ENCODE measurements at regions not wholly inside any gene's neighbourhood (a gene's known extent, or its start where the extent isn't known, plus 50 kb on each side); places are given as distances from the start of the nearest gene placed in this dataset.

GRCh38 chr18:73683409-73684238, 464.0 kb downstream of the FBXO15 start:
- POLR2A ChIA-PET (ENCODE audit: low non-redundant PET), result no interaction called here
- CTCF ChIA-PET, result no interaction called here
- Histone ChIP-seq H3K4me1 (ENCODE audit: insufficient read depth, low read length, poor library complexity, severe bottlenecking) (no peaks in the 10 kb centered on the region), H3K9me3 (ENCODE audit: low read depth, low read length, poor library complexity, severe bottlenecking) (no peaks in the 10 kb centered on the region), H3K27ac (ENCODE audit: low read depth, low read length, poor library complexity, severe bottlenecking) (no peak overlapping the region), H3K4me3 (ENCODE audit: low read depth, low read length, poor library complexity, severe bottlenecking) (no peak overlapping the region), H3K27me3 (replicated peaks; ENCODE audit: insufficient read depth, low read depth, low read length, poor library complexity) (no peaks in the 10 kb centered on the region), H3K36me3 (ENCODE audit: insufficient read depth, low read length, poor library complexity, severe bottlenecking) (no peaks in the 10 kb centered on the region)
- no TSS peak for BruUV-seq (replicated peaks)
- DNase-seq (ENCODE audit: low spot score), result no peak
- intact Hi-C loops (cut with micrococcal nuclease; ENCODE audit: unreplicated experiment), result no loop called here
- TF ChIP-seq, protein P1, sequence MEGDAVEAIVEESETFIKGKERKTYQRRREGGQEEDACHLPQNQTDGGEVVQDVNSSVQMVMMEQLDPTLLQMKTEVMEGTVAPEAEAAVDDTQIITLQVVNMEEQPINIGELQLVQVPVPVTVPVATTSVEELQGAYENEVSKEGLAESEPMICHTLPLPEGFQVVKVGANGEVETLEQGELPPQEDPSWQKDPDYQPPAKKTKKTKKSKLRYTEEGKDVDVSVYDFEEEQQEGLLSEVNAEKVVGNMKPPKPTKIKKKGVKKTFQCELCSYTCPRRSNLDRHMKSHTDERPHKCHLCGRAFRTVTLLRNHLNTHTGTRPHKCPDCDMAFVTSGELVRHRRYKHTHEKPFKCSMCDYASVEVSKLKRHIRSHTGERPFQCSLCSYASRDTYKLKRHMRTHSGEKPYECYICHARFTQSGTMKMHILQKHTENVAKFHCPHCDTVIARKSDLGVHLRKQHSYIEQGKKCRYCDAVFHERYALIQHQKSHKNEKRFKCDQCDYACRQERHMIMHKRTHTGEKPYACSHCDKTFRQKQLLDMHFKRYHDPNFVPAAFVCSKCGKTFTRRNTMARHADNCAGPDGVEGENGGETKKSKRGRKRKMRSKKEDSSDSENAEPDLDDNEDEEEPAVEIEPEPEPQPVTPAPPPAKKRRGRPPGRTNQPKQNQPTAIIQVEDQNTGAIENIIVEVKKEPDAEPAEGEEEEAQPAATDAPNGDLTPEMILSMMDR (conservative IDR thresholded peaks at IDR 0.05; ENCODE audit: low read depth, low read length), result no peak
- TF ChIP-seq EZH2 (IDR thresholded peaks at IDR 0.05; ENCODE audit: borderline replicate concordance, low read depth, low read length, poor library complexity, severe bottlenecking), result no peak

DNA sequence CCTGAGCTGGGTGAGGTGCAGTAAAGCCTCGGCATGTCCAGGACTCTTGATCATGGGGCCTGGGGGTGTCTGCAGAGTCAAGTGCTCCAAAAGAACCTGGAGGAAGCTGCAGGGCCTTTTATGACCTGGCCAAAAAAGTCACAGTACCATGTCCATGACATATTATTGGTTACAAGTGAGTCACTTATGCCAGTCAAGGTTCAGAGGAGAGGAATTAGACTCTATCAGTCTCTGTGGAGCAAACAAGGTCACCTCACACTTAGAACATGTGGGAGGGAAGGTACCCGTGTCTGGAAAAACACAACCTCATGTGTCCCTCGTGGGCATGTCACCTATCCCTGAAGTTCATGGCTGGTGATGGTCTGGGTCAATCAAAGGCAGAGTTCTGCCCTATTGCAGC, 465.7 kb downstream of the FBXO15 start:
- H3K27ac ChIP-seq (ENCODE audit: low read depth, low read length, poor library complexity, severe bottlenecking), result no peak overlapping the region

DNA sequence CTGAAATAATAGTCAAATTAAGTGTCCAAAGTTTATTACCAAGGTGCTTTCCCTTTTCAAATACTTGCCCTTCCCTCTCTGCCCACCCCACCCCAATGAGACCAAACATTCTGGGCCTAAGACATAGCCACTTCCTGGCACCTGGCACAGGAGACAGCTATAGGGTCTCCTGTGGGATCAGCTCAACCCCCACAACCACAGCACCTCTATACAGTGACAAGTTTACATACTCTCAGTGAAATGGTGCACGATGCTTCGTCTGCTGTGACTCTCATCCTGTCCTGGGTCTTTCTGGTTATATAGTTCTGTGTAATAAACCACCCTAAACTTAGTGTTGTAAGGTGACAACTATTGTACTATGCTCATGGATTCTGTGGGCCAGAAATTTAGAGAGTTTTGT, 466.2 kb downstream of the FBXO15 start:
- H3K36me3 ChIP-seq (ENCODE audit: insufficient read depth, low read length, poor library complexity, severe bottlenecking), result no peaks in the 10 kb centered on the region
- no peak for DNase-seq (ENCODE audit: low spot score)
- no peak overlapping the region for H3K27ac ChIP-seq (ENCODE audit: low read depth, low read length, poor library complexity, severe bottlenecking)
- no peaks in the 10 kb centered on the region for H3K4me1 ChIP-seq (ENCODE audit: insufficient read depth, low read length, poor library complexity, severe bottlenecking)
- TF ChIP-seq, protein P1 (conservative IDR thresholded peaks at IDR 0.05; ENCODE audit: low read depth, low read length), result no peak
- no peak for TF ChIP-seq EZH2 (IDR thresholded peaks at IDR 0.05; ENCODE audit: borderline replicate concordance, low read depth, low read length, poor library complexity, severe bottlenecking)
- POLR2A ChIA-PET (ENCODE audit: low non-redundant PET), result no interaction called here
- H3K4me3 ChIP-seq (ENCODE audit: low read depth, low read length, poor library complexity, severe bottlenecking), result no peak overlapping the region
- intact Hi-C loops (cut with micrococcal nuclease; ENCODE audit: unreplicated experiment), result no loop called here
- H3K9me3 ChIP-seq (ENCODE audit: low read depth, low read length, poor library complexity, severe bottlenecking), result no peaks in the 10 kb centered on the region
- H3K27me3 ChIP-seq (replicated peaks; ENCODE audit: insufficient read depth, low read depth, low read length, poor library complexity), result no peaks in the 10 kb centered on the region
- CTCF ChIA-PET, result no interaction called here
- BruUV-seq (replicated peaks), result no TSS peak

More for the DNA sequence above, 465.7 kb downstream of the FBXO15 start:
- H3K9me3 ChIP-seq (ENCODE audit: low read depth, low read length, poor library complexity, severe bottlenecking), result no peaks in the 10 kb centered on the region
- TF ChIP-seq, protein P1 (conservative IDR thresholded peaks at IDR 0.05; ENCODE audit: low read depth, low read length), result no peak
- TF ChIP-seq EZH2 (IDR thresholded peaks at IDR 0.05; ENCODE audit: borderline replicate concordance, low read depth, low read length, poor library complexity, severe bottlenecking), result no peak
- no TSS peak for BruUV-seq (replicated peaks)
- intact Hi-C loops (cut with micrococcal nuclease; ENCODE audit: unreplicated experiment), result no loop called here
- POLR2A ChIA-PET (ENCODE audit: low non-redundant PET), result no interaction called here
- H3K4me3 ChIP-seq (ENCODE audit: low read depth, low read length, poor library complexity, severe bottlenecking), result no peak overlapping the region
- no peaks in the 10 kb centered on the region for H3K27me3 ChIP-seq (replicated peaks; ENCODE audit: insufficient read depth, low read depth, low read length, poor library complexity)
- no peaks in the 10 kb centered on the region for H3K36me3 ChIP-seq (ENCODE audit: insufficient read depth, low read length, poor library complexity, severe bottlenecking)
- no peaks in the 10 kb centered on the region for H3K4me1 ChIP-seq (ENCODE audit: insufficient read depth, low read length, poor library complexity, severe bottlenecking)
- DNase-seq (ENCODE audit: low spot score), result no peak
- CTCF ChIA-PET, result no interaction called here

Data from A673 (cell line).